ENCODE measurements at regions not wholly inside any gene's neighbourhood (a gene's known extent, or its start where the extent isn't known, plus 50 kb on each side); places are given as distances from the start of the nearest gene placed in this dataset.

DNA sequence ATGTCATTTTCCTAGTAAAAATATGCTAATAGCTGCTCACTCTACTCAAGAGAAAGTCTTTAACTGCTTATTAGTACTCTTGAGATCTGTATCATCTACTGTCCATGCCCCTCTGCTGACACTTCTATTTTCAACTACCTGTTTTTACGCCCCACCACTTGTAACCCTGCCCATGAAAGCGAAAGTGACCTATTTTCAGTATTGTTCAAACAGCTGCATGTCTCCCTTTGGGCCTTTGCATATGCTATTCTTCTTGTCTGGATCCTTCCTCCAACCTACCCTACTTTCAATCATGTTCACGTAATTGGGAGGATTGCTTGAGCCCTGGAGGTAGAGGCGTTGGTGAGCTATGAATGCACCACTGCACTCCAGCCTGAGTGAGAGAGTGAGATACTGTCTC, 1481.3 kb downstream of the GATA3 start:
- Histone ChIP-seq H3K9me3 (no peaks in the 10 kb centered on the region), H3K27me3 (no peaks in the 10 kb centered on the region), H3K4me1 (no peaks in the 10 kb centered on the region), H3K4me3 (no peak overlapping the region), H3K36me3 (no peaks in the 10 kb centered on the region), H3K27ac (no peak overlapping the region)
- ATAC-seq (no peak), DNase-seq (no peak)
- TF ChIP-seq, protein P1, sequence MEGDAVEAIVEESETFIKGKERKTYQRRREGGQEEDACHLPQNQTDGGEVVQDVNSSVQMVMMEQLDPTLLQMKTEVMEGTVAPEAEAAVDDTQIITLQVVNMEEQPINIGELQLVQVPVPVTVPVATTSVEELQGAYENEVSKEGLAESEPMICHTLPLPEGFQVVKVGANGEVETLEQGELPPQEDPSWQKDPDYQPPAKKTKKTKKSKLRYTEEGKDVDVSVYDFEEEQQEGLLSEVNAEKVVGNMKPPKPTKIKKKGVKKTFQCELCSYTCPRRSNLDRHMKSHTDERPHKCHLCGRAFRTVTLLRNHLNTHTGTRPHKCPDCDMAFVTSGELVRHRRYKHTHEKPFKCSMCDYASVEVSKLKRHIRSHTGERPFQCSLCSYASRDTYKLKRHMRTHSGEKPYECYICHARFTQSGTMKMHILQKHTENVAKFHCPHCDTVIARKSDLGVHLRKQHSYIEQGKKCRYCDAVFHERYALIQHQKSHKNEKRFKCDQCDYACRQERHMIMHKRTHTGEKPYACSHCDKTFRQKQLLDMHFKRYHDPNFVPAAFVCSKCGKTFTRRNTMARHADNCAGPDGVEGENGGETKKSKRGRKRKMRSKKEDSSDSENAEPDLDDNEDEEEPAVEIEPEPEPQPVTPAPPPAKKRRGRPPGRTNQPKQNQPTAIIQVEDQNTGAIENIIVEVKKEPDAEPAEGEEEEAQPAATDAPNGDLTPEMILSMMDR (IDR thresholded peaks at IDR 0.05) = no peak
- intact Hi-C loops (cut with DNase I) = no loop called here

DNA sequence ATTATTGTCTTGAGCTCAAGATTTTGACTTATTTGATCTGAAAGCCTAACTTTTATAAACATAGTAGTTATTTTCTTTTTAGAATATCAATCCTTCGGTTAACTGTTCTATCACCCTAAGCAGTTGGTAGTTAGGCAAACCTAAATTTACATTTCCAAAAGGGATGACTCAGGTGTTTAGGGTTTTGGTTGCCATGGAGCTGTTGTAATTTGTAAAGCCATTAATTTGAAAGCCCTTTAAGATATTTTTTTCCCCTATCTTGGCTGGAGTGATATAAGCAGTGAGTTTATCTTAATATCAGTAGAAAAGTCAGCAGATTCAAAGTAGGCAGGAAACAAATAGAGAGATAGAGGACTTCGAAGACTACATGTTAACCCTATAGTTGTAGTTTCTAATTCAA, 1472.6 kb upstream of the CELF2 start:
- ATAC-seq (no peak), DNase-seq (no peak)
- no peaks in the 10 kb centered on the region for H3K36me3 ChIP-seq
- TF ChIP-seq, protein P1 (IDR thresholded peaks at IDR 0.05) = no peak
- no peaks in the 10 kb centered on the region for H3K27me3 ChIP-seq
- no peaks in the 10 kb centered on the region for H3K9me3 ChIP-seq
- intact Hi-C loops (cut with DNase I) = no loop called here
- H3K27ac ChIP-seq = no peak overlapping the region
- H3K4me1 ChIP-seq = no peaks in the 10 kb centered on the region
- H3K4me3 ChIP-seq = no peak overlapping the region

DNA sequence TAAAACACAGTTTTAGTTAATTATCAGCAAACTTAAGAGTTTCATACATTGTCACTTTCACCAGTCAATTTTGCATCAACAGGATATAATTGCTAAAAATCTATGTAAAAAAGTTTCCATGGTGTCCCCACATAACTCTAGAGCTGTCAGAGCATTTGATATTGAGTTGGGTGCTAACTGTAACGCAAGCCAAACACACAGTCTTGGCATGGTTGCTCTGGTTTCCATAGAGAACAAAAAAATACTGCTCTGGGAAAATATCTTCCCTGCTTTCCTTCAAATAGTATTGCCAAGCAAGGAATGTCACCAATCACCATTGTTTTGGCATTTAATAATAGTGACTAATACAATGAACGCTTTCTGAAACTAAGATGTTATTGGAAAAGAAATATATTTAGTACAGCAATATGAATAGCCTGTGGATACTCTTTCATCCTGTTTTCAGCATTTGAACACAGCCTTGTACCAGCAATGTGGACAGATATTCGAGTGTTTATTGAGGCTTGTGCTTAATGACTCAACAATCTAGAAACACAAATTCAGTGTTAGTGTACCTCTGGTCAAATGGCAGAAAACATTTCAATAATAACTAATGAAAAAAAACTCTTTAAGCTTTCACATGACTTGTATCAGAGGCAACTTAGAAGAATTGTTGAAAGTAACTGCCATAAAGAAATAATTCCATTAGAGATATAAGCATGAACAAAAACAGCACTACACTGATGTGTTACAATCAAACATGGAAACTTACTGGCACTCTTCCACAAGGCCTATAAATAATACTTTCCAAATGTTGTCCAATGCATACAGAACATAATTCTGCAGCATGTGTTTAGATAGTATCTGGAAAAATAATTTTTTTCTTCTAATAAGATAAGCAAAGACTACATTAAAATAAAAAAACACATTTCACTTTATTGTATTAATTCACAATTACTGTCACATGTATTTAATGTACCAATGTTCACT, 1469.5 kb upstream of the CELF2 start:
- no peaks in the 10 kb centered on the region for H3K27me3 ChIP-seq
- intact Hi-C loops (cut with DNase I) = no loop called here
- no peaks in the 10 kb centered on the region for H3K36me3 ChIP-seq
- no peaks in the 10 kb centered on the region for H3K9me3 ChIP-seq
- no peaks in the 10 kb centered on the region for H3K4me1 ChIP-seq
- H3K4me3 ChIP-seq = no peak overlapping the region
- DNase-seq (no peak), ATAC-seq (no peak)
- H3K27ac ChIP-seq = no peak overlapping the region
- TF ChIP-seq, protein P1 (IDR thresholded peaks at IDR 0.05) = no peak

DNA sequence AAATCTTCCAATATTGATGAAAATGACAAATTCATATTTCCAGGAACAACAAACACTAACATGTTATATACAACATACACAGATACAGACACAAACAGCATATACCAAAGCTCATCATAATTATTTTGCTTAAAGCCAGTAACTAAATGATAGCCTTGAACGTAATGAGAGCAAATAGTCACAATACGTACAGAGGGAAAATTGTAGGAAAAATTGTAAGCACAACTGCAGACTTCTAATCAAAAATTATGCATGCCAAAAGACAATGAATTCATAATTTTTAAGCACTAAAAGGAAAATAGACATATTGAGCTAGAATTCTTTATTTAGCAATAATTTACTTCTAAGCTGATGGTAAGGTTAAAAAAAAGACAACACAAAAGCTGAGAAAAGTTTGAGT, 1466.9 kb upstream of the CELF2 start:
- DNase-seq = no peak
- intact Hi-C loops (cut with DNase I) = no loop called here

DNA sequence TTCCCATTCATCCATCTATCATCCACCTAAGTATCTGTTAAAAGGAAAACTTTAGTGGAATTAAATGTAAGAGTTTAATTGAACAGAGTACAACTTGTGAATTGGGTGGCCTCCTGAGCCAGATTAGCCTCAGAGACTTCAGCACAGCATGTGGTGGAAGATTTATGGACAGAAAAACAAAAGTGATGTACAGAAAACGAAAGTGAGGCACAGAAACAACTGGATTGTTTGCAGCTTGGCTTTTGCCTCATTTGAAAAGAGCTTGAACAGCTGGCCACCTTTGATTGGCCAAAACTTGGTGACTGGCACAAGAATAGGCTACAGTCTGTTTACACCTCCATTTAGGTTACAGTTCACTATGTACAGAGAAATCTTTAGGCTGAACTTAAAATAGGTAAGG, 1463.4 kb upstream of the CELF2 start:
- H3K4me1 ChIP-seq = no peaks in the 10 kb centered on the region
- intact Hi-C loops (cut with DNase I) = no loop called here
- H3K27me3 ChIP-seq = no peaks in the 10 kb centered on the region
- DNase-seq = no peak
- no peak overlapping the region for H3K27ac ChIP-seq
- H3K36me3 ChIP-seq = no peaks in the 10 kb centered on the region
- TF ChIP-seq, protein P1 (IDR thresholded peaks at IDR 0.05) = no peak
- no peaks in the 10 kb centered on the region for H3K9me3 ChIP-seq
- no peak overlapping the region for H3K4me3 ChIP-seq
- ATAC-seq = no peak

More for the DNA sequence above, 1466.9 kb upstream of the CELF2 start:
- Histone ChIP-seq H3K27me3 (no peaks in the 10 kb centered on the region), H3K27ac (no peak overlapping the region), H3K9me3 (no peaks in the 10 kb centered on the region), H3K4me1 (no peaks in the 10 kb centered on the region), H3K36me3 (no peaks in the 10 kb centered on the region), H3K4me3 (no peak overlapping the region)
- TF ChIP-seq, protein P1 (IDR thresholded peaks at IDR 0.05) = no peak
- no peak for ATAC-seq
